ENCODE measurements at regions not wholly inside any gene's neighbourhood (a gene's known extent, or its start where the extent isn't known, plus 50 kb on each side); places are given as distances from the start of the nearest gene placed in this dataset.

- TF ChIP-seq POLR2AphosphoS5 (IDR thresholded peaks at IDR 0.05; ENCODE audit: low read depth, low read length) (no peak), POLR2A (IDR thresholded peaks at IDR 0.05; ENCODE audit: low read depth, low read length) (no peak), TAF1 (IDR thresholded peaks at IDR 0.05; ENCODE audit: borderline replicate concordance, low read depth, low read length) (no peak)
Observed at GRCh38 chr13:30552567-30552966, 65.2 kb upstream of the USPL1 start.

Data from GM12892 (cell line).